ENCODE measurements at regions not wholly inside any gene's neighbourhood (a gene's known extent, or its start where the extent isn't known, plus 50 kb on each side); places are given as distances from the start of the nearest gene placed in this dataset.

DNA sequence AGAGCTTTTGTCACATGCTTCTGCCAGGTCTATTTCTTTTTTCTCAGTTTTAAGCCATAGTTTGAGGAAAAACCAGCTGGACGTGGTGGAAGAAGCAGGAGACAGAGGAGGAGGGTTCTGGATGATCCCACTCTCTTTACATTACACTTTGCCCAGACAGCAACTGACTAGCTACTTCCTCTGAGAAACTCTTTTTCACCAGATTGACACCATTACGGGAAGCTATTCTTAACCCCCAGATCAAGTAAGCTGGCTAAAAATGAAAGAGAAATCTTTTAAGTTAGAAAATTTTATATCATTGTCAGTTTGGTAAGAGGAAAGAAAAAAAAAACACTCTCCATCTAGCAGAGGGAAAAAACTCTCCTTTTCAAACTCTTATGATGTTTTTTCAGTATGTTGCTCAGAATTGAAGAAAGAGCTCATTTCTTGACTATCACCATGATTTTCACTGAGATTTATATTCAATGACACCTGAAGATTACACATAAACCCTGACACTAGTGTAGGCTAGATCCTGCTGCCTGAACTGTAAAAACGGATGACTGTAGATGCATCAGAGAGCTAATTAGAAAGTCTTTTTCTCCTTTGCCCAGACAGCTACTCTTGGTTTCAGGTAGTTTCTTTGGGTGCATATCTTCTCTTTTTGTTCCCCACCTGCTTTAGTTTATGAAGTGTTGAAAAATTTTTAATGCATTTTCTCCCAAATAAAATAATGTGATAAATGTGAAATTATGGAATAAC is 203.1 kb downstream of the TFEC start:
- no peak overlapping the region for H3K9ac ChIP-seq (ENCODE audit: low read depth, low read length)
- no peaks in the 10 kb centered on the region for H3K36me3 ChIP-seq (ENCODE audit: insufficient read depth, low read depth, low read length)

DNA sequence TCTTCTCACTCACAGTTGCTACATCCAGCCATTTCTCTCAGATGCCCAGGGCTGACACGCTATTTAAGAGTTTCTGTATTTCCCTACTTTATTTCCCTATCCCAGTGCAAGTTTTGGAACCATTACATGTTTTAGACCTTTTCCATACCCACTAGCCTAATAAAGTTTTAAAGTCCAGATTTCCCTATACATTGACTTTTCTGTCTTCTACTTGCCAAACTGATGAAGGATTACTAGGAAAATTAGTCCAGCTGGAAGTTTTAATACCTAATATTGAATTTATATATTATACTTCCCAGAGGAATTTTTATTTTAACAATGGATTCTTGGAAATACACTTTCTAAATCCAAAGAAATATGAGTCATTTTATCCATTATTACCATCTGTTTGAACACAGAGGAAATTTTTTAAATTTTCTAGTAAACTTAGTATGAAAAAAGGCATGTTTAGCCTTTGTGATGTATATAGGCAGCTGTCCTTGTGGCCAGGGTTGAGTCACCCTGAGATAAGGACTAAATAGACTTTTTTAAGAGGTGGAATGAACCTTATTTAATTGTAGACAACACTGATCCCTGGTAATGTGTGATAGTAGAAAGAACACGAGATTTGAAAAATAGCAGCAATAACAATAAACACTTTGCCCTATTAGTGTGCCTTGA is 205.0 kb downstream of the TFEC start:
- Histone ChIP-seq H3K9ac (ENCODE audit: low read depth, low read length) (no peak overlapping the region), H3K27ac (ENCODE audit: low read length) (no peak overlapping the region), H3K36me3 (ENCODE audit: insufficient read depth, low read depth, low read length) (no peaks in the 10 kb centered on the region), H3K9me3 (ENCODE audit: insufficient read depth, low read depth, low read length) (no peaks in the 10 kb centered on the region), H3K27me3 (ENCODE audit: insufficient read depth, low read length) (no peaks in the 10 kb centered on the region), H3K4me3 (ENCODE audit: low read length) (no peak overlapping the region), H3K4me1 (ENCODE audit: insufficient read depth, low read length) (peaks cover 10% of the 10 kb centered on the region; the same call in 1 of the 2 replicates)

More for the DNA sequence above, 203.1 kb downstream of the TFEC start:
- no peaks in the 10 kb centered on the region for H3K9me3 ChIP-seq (ENCODE audit: insufficient read depth, low read depth, low read length)
- H3K4me3 ChIP-seq (ENCODE audit: low read length): no peak overlapping the region
- no peak overlapping the region for H3K27ac ChIP-seq (ENCODE audit: low read length)
- H3K27me3 ChIP-seq (ENCODE audit: insufficient read depth, low read length): no peaks in the 10 kb centered on the region
- H3K4me1 ChIP-seq (ENCODE audit: insufficient read depth, low read length): peaks cover 10% of the 10 kb centered on the region; the same call in 1 of the 2 replicates

DNA sequence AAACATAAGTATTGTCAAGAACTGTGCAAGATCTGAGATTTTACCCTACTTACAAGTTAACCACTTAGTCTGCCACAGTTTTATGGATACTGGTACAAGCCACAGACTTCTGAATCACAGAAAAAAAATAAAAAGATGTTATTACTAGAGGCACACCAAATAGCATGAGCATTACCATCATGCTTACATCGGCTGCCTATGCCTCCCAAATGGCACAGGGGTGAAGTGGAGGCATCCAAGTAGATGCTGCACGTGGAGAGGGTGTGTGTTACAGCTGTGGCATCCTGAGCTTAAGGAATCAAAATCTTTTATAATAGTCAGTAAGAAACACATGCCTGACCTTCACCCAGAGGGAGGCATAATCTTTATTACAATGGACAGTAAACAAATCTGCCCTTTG is 207.8 kb downstream of the TFEC start:
- H3K36me3 ChIP-seq (ENCODE audit: insufficient read depth, low read depth, low read length): no peaks in the 10 kb centered on the region
- H3K4me3 ChIP-seq (ENCODE audit: low read length): no peak overlapping the region
- H3K9me3 ChIP-seq (ENCODE audit: insufficient read depth, low read depth, low read length): no peaks in the 10 kb centered on the region
- H3K4me1 ChIP-seq (ENCODE audit: insufficient read depth, low read length): peaks cover 12% of the 10 kb centered on the region; the same call in 1 of the 2 replicates
- no peak overlapping the region for H3K27ac ChIP-seq (ENCODE audit: low read length)
- no peak overlapping the region for H3K9ac ChIP-seq (ENCODE audit: low read depth, low read length)
- H3K27me3 ChIP-seq (ENCODE audit: insufficient read depth, low read length): no peaks in the 10 kb centered on the region; the same call in 1 of the 2 replicates

DNA sequence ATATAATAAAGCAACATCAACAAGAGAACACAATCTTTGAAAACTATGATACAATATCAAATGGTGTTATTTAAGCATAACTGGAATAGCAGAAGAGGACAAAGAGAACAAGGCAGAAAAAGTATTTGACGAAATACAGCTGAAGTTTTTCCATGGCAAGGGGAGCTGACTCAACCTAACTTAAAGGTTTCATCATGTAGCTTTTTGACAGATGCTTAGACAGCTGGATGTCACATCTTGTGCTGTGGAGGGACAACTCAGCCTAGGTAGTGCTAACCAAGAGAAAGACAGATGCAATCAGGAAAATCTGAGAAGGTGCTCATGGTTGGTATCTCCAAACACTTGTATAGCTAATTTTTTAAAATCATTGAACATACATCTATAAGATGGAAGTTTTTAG is 208.2 kb downstream of the TFEC start:
- no peaks in the 10 kb centered on the region for H3K36me3 ChIP-seq (ENCODE audit: insufficient read depth, low read depth, low read length)
- no peak overlapping the region for H3K27ac ChIP-seq (ENCODE audit: low read length)
- H3K4me3 ChIP-seq (ENCODE audit: low read length): no peak overlapping the region
- H3K4me1 ChIP-seq (ENCODE audit: insufficient read depth, low read length): peaks cover 13% of the 10 kb centered on the region; the same call in 1 of the 2 replicates
- H3K9ac ChIP-seq (ENCODE audit: low read depth, low read length): no peak overlapping the region
- H3K9me3 ChIP-seq (ENCODE audit: insufficient read depth, low read depth, low read length): no peaks in the 10 kb centered on the region
- no peaks in the 10 kb centered on the region; the same call in 1 of the 2 replicates for H3K27me3 ChIP-seq (ENCODE audit: insufficient read depth, low read length)

DNA sequence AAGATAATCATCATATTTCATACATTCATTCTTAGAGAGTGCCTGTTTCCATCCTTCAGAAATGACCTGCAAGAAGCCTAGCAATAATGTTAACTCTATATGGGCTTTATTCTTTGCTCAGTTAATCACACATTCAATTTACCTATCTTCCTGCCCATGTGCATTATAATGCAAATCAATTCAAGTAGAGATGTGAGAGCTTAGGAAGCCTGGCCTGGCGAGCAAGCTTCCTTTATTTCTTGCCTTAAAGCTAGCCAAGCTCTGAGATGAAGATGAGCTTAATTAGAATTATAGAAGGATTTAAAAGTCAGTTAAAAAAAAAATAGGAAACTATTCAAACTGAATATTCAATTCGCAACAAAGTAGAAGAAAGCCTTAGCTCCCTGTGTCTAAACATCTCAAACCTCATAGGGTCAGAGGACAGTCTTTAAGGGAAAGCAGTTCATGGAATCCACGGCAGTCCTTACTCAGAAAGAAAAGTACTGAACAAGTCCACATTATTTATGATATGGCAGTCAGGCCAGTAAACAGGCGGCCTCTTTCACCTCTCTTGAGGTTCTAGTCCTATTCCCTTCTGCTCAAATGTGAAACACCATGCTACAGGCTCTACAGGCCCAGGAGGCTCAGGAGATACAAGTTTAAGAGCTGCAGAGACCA is 214.1 kb downstream of the TFEC start:
- H3K27ac ChIP-seq (ENCODE audit: low read length): no peak overlapping the region
- no peaks in the 10 kb centered on the region for H3K9me3 ChIP-seq (ENCODE audit: insufficient read depth, low read depth, low read length)
- peak overlapping the region; percentile 48 for H3K4me3 ChIP-seq (ENCODE audit: low read length)
- H3K27me3 ChIP-seq (ENCODE audit: insufficient read depth, low read length): no peaks in the 10 kb centered on the region; the same call in 1 of the 2 replicates
- peaks cover 34% of the 10 kb centered on the region for H3K4me1 ChIP-seq (ENCODE audit: insufficient read depth, low read length)
- no peaks in the 10 kb centered on the region for H3K36me3 ChIP-seq (ENCODE audit: insufficient read depth, low read depth, low read length)
- peak overlapping the region; percentile 38; the same call in 1 of the 2 replicates for H3K9ac ChIP-seq (ENCODE audit: low read depth, low read length)

DNA sequence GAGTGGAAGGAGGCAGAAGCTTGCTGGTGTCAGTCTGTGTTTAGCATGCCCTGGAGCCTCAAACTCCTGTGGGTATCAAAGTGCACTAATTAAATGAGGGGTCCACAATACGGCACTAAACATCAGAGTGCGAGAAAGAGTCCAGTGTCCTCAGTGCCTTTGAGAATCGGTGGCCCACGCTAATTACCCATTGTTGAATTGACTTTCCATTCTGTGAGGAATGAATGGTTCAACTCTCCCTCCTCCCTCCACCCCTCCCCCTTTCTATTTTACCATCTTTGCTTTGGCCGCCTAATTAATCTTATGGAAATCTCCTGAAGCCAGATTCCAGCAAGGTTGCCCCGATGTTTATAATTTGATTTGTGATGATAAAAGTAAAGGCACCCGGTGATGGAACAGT is 217.8 kb downstream of the TFEC start:
- Histone ChIP-seq H3K9me3 (ENCODE audit: insufficient read depth, low read depth, low read length) (no peaks in the 10 kb centered on the region), H3K4me1 (ENCODE audit: insufficient read depth, low read length) (peaks cover 38% of the 10 kb centered on the region), H3K36me3 (ENCODE audit: insufficient read depth, low read depth, low read length) (no peaks in the 10 kb centered on the region), H3K27me3 (ENCODE audit: insufficient read depth, low read length) (no peaks in the 10 kb centered on the region; the same call in 1 of the 2 replicates), H3K27ac (ENCODE audit: low read length) (no peak overlapping the region), H3K9ac (ENCODE audit: low read depth, low read length) (no peak overlapping the region), H3K4me3 (ENCODE audit: low read length) (no peak overlapping the region)

DNA sequence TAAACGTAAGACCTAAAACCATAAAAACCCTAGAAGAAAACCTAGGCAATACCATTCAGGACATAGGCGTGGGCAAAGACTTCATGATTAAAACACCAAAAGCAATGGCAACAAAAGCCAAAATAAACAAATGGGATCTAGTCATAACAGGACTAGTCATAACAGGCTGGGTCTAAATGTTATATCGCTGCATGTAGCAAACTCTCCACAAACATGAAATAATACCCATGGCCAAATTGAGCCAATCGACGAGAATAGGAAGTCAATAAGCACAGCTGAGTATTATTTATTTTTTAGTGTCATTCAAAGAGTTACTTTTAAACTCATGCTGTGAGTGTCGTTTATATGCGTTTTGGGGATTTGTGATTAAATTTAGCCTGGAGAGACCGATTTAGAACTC is 225.1 kb downstream of the TFEC start:
- no peaks in the 10 kb centered on the region for H3K9me3 ChIP-seq (ENCODE audit: insufficient read depth, low read depth, low read length)
- peaks cover 13% of the 10 kb centered on the region; the same call in 1 of the 2 replicates for H3K4me1 ChIP-seq (ENCODE audit: insufficient read depth, low read length)
- no peak overlapping the region for H3K4me3 ChIP-seq (ENCODE audit: low read length)
- no peaks in the 10 kb centered on the region for H3K27me3 ChIP-seq (ENCODE audit: insufficient read depth, low read length)
- H3K36me3 ChIP-seq (ENCODE audit: insufficient read depth, low read depth, low read length): no peaks in the 10 kb centered on the region
- H3K27ac ChIP-seq (ENCODE audit: low read length): no peak overlapping the region
- H3K9ac ChIP-seq (ENCODE audit: low read depth, low read length): no peak overlapping the region

DNA sequence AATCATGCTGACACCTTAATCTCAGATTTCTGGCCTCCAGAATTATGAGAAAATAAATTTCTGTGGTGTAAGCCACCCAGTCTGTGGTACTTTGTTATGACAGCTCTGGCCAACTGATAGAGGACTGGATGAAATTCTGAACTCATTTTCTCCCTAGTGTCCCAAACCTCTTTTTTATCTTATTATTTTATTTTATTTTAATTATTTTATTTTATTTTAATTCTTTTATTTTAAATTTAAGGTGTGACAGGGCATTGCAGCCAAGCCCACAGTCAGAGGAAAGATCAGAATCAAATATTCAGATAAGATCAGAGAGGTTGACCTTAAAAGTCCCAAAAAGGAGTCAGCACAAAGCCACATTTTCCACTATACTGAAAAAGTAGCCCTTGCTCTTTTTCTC is 228.1 kb downstream of the TFEC start:
- H3K27ac ChIP-seq (ENCODE audit: low read length): no peak overlapping the region
- H3K4me3 ChIP-seq (ENCODE audit: low read length): no peak overlapping the region
- no peak overlapping the region for H3K9ac ChIP-seq (ENCODE audit: low read depth, low read length)
- no peaks in the 10 kb centered on the region for H3K27me3 ChIP-seq (ENCODE audit: insufficient read depth, low read length)
- no peaks in the 10 kb centered on the region for H3K9me3 ChIP-seq (ENCODE audit: insufficient read depth, low read depth, low read length)
- peaks cover 7% of the 10 kb centered on the region; the same call in 1 of the 2 replicates for H3K4me1 ChIP-seq (ENCODE audit: insufficient read depth, low read length)
- no peaks in the 10 kb centered on the region for H3K36me3 ChIP-seq (ENCODE audit: insufficient read depth, low read depth, low read length)

DNA sequence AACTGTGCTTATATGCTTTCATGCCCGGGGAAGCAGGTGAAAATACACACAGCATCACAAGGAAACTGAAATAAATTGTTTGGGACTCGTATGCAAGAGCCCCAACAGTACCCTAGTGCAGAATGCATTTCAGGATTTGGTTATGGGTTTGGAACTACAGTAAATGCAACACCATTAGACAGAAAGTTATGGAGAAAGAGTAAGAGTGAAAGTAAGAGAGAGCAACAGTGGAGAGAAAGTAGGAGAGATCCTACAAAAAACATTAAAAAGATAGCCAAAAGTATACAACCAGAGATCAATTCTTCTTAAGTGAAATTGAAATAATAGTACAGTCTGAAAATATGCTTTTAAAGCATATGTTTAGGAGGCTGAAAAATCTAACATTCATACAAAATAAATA is 231.1 kb downstream of the TFEC start:
- no peak overlapping the region for H3K9ac ChIP-seq (ENCODE audit: low read depth, low read length)
- H3K27me3 ChIP-seq (ENCODE audit: insufficient read depth, low read length): no peaks in the 10 kb centered on the region
- H3K36me3 ChIP-seq (ENCODE audit: insufficient read depth, low read depth, low read length): no peaks in the 10 kb centered on the region
- no peak overlapping the region for H3K4me3 ChIP-seq (ENCODE audit: low read length)
- no peaks in the 10 kb centered on the region for H3K4me1 ChIP-seq (ENCODE audit: insufficient read depth, low read length)
- H3K27ac ChIP-seq (ENCODE audit: low read length): no peak overlapping the region
- no peaks in the 10 kb centered on the region for H3K9me3 ChIP-seq (ENCODE audit: insufficient read depth, low read depth, low read length)

DNA sequence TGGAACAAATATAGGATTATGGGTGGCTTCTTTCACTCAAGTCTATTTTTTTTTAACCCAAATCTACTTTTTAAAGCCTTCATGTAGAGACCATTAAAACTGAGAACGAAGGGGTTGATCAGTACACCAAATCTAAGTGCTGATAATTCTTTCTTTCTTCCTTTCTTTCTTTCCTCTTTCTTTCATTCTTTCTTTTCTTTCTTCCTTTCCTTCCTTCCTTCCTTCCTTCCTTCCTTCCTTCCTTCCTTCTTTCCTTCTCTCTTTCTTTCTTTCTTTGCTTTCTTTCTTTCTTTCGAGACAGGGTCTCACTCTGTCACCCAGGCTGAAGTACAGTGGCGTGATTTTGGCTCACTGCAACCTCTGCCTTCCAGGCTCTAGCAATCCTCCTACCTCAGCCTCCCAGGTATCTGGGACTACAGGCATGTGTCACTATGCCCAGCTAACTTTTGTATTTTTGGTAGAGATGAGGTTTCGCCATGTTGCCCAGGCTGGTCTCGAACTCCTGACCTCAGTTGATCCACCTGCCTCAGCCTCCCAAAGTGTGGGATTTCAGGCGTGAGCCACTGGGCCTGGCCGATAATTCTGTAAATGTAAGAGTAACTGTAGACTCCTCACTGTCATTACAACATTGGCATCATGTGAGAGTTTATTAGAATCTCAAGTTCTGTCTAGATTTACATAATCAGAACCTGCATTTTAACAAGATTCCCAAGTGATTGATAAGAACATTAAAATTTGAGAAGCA is 236.4 kb downstream of the TFEC start:
- Histone ChIP-seq H3K27me3 (ENCODE audit: insufficient read depth, low read length) (no peaks in the 10 kb centered on the region), H3K27ac (ENCODE audit: low read length) (no peak overlapping the region), H3K9ac (ENCODE audit: low read depth, low read length) (no peak overlapping the region), H3K9me3 (ENCODE audit: insufficient read depth, low read depth, low read length) (no peaks in the 10 kb centered on the region), H3K36me3 (ENCODE audit: insufficient read depth, low read depth, low read length) (no peaks in the 10 kb centered on the region), H3K4me3 (ENCODE audit: low read length) (no peak overlapping the region), H3K4me1 (ENCODE audit: insufficient read depth, low read length) (no peaks in the 10 kb centered on the region)

DNA sequence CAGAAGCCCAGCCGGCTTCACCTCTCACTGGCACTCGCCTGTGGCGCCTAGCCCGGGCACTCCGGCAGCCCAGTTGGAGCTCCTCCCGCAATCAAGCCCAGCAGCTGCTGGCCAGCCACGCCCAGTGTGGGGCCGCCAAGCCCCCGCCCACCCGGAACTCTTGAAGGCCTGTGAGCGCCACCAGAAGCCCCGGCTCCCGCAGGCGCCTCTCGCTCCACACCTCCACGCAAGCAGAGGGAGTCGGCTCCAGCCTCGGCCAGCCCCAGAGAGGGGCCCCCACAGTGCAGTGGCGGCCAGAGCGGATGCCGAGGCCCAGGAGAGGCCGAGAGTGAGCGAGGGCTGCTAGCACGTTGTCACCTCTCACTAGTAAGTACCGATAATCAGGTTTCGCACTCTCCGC is 240.7 kb downstream of the TFEC start:
- no peaks in the 10 kb centered on the region for H3K36me3 ChIP-seq (ENCODE audit: insufficient read depth, low read depth, low read length)
- H3K4me1 ChIP-seq (ENCODE audit: insufficient read depth, low read length): no peaks in the 10 kb centered on the region
- no peaks in the 10 kb centered on the region for H3K9me3 ChIP-seq (ENCODE audit: insufficient read depth, low read depth, low read length)
- no peak overlapping the region for H3K27ac ChIP-seq (ENCODE audit: low read length)
- no peaks in the 10 kb centered on the region for H3K27me3 ChIP-seq (ENCODE audit: insufficient read depth, low read length)
- no peak overlapping the region for H3K9ac ChIP-seq (ENCODE audit: low read depth, low read length)
- no peak overlapping the region for H3K4me3 ChIP-seq (ENCODE audit: low read length)
